SKM-1 treated with dmso at 0.1 percent for 144 hours (cell line): ENCODE measurements at regions not wholly inside any gene's neighbourhood (a gene's known extent, or its start where the extent isn't known, plus 50 kb on each side); places are given as distances from the start of the nearest gene placed in this dataset.
A peak's percentile ranks its signal among the peaks of the same experiment; 100 is the strongest.

Experiments used
- DNase-seq: peaks from one replicate; lab custom pipeline; 2025; ENCODE audit not compliant: unreplicated experiment; lab: John Stamatoyannopoulos, UW

GRCh38 chr21:35134309-35134708 is 85.2 kb upstream of the RUNX1 start:
- no peak for DNase-seq

- DNase-seq: no peak
These were observed 79.4 kb upstream of the RUNX1 start for GRCh38 chr21:35128536-35128935.

- no peak for DNase-seq
These were observed 78.7 kb upstream of the RUNX1 start for GRCh38 chr21:35127851-35128250.

GRCh38 chr21:35127026-35127425 is 77.9 kb upstream of the RUNX1 start:
- no peak for DNase-seq

- DNase-seq: no peak
These were observed 71.6 kb upstream of the RUNX1 start for GRCh38 chr21:35120631-35121180.

- no peak for DNase-seq
These were observed 70.5 kb upstream of the RUNX1 start for GRCh38 chr21:35119501-35120047.

- no peak for DNase-seq
These were observed 67.7 kb upstream of the RUNX1 start for GRCh38 chr21:35116777-35117176.

- no peak for DNase-seq
These were observed 64.0 kb upstream of the RUNX1 start for GRCh38 chr21:35113064-35113463.

- DNase-seq: no peak
These were observed 62.3 kb upstream of the RUNX1 start for GRCh38 chr21:35111321-35111930.

GRCh38 chr21:35108887-35109286 is 59.8 kb upstream of the RUNX1 start:
- DNase-seq: no peak

GRCh38 chr21:35107520-35107919 is 58.4 kb upstream of the RUNX1 start:
- DNase-seq: no peak

- no peak for DNase-seq
These were observed 57.2 kb upstream of the RUNX1 start for GRCh38 chr21:35106246-35106835.

- peak; percentile 97 for DNase-seq
These were observed 53.6 kb upstream of the RUNX1 start for GRCh38 chr21:35102488-35103371.

GRCh38 chr21:35100349-35100811 is 51.3 kb upstream of the RUNX1 start:
- no peak for DNase-seq

GRCh38 chr21:35099310-35099709 is 50.2 kb upstream of the RUNX1 start:
- DNase-seq: no peak
